ENCODE measurements at regions not wholly inside any gene's neighbourhood (a gene's known extent, or its start where the extent isn't known, plus 50 kb on each side); places are given as distances from the start of the nearest gene placed in this dataset.

DNA sequence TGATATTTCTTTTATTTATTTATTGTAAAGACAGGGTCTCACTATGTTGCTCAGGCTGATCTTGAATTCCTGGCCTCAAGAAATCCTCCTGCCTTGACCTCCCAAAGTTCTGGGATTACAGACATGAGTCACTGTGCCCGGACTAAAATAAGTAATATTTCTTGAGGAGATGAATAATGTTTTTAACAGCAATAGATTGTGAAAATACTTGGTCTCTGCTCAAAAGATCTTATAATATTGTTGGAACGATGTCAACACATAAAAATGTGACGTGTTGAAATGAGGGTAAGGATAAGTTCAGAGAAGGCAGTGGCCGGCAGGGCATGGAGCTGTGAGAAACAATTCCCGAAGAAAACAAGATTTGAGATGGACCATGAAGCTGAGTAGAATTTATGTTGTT, 178.7 kb downstream of the GJA1 start:
- 75 to 81% methylated on average over 5 of the region's 5 CpGs for WGBS, 2 donors (ENCODE audit: low coverage in 1 of 2)

DNA sequence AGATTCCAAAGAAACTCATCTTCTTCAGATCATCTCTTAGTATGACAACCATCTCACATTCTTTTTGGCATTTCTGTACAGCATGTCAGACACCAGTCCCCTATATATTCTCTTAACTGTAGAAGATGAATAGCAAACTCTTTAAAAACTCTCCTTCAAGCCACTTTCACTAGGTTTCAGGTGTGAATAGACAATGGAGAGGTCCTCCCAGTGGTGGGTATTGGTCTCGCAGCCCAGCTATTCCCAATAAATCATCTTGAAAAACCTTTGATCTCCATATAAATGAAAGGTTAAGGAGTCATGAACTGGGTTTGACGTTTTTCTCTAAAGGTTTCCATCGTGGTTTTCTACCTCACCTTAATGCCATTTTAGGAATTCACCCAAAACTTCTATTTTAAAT, 180.0 kb downstream of the GJA1 start:
- Histone ChIP-seq H3K36me3 (no peaks in the 10 kb centered on the region), H3K4me1 (no peaks in the 10 kb centered on the region), H3K4me3 (no peak overlapping the region), H3K9me3 (no peaks in the 10 kb centered on the region), H3K27ac (no peak overlapping the region), H3K27me3 (no peaks in the 10 kb centered on the region)
- intact Hi-C loops (cut with DNase I; ENCODE audit: low total_unique reads) (no loop called here), in situ Hi-C loops (cut with MboI; ENCODE audit: low pct_ligation_motif_present in 1 of 4, low pct_unique_long_range_greater_than_20kb in 1 of 4, low sequenced_read_pairs in 3 of 4) (no loop called here)
- 47 to 50% methylated on average over 3 of the region's 3 CpGs for WGBS, 2 donors (ENCODE audit: low coverage in 1 of 2)
- DNase-seq, result no peak
- no peak for TF ChIP-seq POLR2AphosphoS5 (IDR thresholded peaks at IDR 0.05)

More for the DNA sequence above, 178.7 kb downstream of the GJA1 start:
- TF ChIP-seq EP300 (IDR thresholded peaks at IDR 0.05; ENCODE audit: low read depth), result no peak
- TF ChIP-seq POLR2AphosphoS5 (IDR thresholded peaks at IDR 0.05), result no peak
- TF ChIP-seq POLR2A (IDR thresholded peaks at IDR 0.05), result no peak
- TF ChIP-seq, protein P1, sequence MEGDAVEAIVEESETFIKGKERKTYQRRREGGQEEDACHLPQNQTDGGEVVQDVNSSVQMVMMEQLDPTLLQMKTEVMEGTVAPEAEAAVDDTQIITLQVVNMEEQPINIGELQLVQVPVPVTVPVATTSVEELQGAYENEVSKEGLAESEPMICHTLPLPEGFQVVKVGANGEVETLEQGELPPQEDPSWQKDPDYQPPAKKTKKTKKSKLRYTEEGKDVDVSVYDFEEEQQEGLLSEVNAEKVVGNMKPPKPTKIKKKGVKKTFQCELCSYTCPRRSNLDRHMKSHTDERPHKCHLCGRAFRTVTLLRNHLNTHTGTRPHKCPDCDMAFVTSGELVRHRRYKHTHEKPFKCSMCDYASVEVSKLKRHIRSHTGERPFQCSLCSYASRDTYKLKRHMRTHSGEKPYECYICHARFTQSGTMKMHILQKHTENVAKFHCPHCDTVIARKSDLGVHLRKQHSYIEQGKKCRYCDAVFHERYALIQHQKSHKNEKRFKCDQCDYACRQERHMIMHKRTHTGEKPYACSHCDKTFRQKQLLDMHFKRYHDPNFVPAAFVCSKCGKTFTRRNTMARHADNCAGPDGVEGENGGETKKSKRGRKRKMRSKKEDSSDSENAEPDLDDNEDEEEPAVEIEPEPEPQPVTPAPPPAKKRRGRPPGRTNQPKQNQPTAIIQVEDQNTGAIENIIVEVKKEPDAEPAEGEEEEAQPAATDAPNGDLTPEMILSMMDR (IDR thresholded peaks at IDR 0.05), result no peak
- in situ Hi-C loops (cut with MboI; ENCODE audit: low pct_ligation_motif_present in 1 of 4, low pct_unique_long_range_greater_than_20kb in 1 of 4, low sequenced_read_pairs in 3 of 4), result no loop called here
- Histone ChIP-seq H3K4me3 (no peak overlapping the region), H3K4me1 (no peaks in the 10 kb centered on the region), H3K27me3 (no peaks in the 10 kb centered on the region), H3K27ac (no peak overlapping the region), H3K36me3 (no peaks in the 10 kb centered on the region), H3K9me3 (no peaks in the 10 kb centered on the region)
- intact Hi-C loops (cut with DNase I; ENCODE audit: low total_unique reads), result no loop called here
- DNase-seq, result no peak

DNA sequence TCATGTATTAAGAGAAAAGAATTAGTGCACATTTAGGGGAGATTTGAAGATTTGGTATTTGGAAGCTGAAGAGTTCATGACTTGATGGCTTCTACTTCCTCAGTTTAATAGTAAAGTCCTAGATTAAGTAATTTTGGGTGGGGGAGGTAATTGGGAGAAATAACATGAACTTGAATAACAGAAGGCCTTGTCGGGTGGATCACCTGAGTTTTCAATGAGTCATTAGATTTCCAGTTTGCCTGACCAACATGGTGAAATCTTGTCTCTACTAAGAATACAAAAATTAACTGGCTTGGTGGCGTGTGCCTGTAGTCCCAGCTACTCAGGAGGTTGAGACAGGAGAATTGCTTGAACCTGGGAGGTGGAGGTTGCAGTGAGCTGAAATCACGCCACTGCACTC, 181.0 kb downstream of the GJA1 start:
- Histone ChIP-seq H3K36me3 (no peaks in the 10 kb centered on the region), H3K27ac (no peak overlapping the region), H3K27me3 (no peaks in the 10 kb centered on the region), H3K4me3 (no peak overlapping the region), H3K9me3 (no peaks in the 10 kb centered on the region), H3K4me1 (no peaks in the 10 kb centered on the region)
- WGBS, 2 donors (ENCODE audit: low coverage in 1 of 2), result 82 to 85% methylated on average over 2 to 3 of the region's 3 CpGs
- no peak for DNase-seq
- intact Hi-C loops (cut with DNase I; ENCODE audit: low total_unique reads), result no loop called here
- in situ Hi-C loops (cut with MboI; ENCODE audit: low pct_ligation_motif_present in 1 of 4, low pct_unique_long_range_greater_than_20kb in 1 of 4, low sequenced_read_pairs in 3 of 4), result no loop called here
- TF ChIP-seq, protein P1 (IDR thresholded peaks at IDR 0.05), result no peak
- TF ChIP-seq EP300 (IDR thresholded peaks at IDR 0.05; ENCODE audit: low read depth) (no peak), POLR2AphosphoS5 (IDR thresholded peaks at IDR 0.05) (no peak), POLR2A (IDR thresholded peaks at IDR 0.05) (no peak)

DNA sequence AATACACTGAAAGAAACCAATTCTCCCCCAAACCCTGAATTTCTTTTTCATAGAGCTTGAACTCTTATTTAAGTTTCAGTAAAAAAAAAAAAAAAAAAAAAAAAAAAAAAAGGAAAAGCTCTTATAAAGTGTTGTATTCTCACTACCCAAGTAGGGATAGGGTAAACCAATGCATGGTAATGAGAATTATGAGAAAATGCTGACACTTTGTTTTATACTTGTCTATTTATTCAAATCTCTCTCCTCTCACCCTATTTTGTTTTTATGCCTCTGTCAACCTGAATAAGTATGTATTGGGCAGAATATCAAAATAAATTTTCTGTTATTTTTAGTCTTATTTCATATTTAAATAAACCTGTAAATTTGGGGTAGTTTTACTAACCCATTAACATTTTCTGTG, 181.9 kb downstream of the GJA1 start:
- Histone ChIP-seq H3K4me3 (no peak overlapping the region), H3K27ac (no peak overlapping the region), H3K27me3 (no peaks in the 10 kb centered on the region), H3K36me3 (no peaks in the 10 kb centered on the region), H3K4me1 (no peaks in the 10 kb centered on the region), H3K9me3 (no peaks in the 10 kb centered on the region)
- no peak for DNase-seq
- no peak for TF ChIP-seq EP300 (IDR thresholded peaks at IDR 0.05; ENCODE audit: low read depth)
- TF ChIP-seq POLR2AphosphoS5 (IDR thresholded peaks at IDR 0.05), result no peak
- TF ChIP-seq, protein P1 (IDR thresholded peaks at IDR 0.05), result no peak
- no peak for TF ChIP-seq POLR2A (IDR thresholded peaks at IDR 0.05)
- in situ Hi-C loops (cut with MboI; ENCODE audit: low pct_ligation_motif_present in 1 of 4, low pct_unique_long_range_greater_than_20kb in 1 of 4, low sequenced_read_pairs in 3 of 4) (no loop called here), intact Hi-C loops (cut with DNase I; ENCODE audit: low total_unique reads) (no loop called here)

DNA sequence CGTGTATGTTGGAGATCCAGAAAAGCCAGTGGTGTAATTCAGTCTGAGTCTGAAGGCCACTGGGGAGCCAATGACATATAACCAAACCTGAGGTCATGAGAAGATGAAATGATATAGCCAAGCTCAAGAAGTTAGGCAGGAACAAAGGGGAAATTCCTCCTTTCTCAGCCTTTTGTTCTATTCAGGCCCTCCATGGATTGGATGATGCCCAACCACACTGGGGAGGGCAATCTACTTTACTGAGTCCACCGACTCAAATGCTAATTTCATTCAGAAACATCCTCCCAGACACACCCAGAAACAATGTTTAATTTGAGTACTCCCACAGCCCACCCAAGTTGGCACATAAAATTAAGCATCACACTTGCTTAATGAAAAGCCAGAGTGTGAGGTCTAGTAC, 183.6 kb downstream of the GJA1 start:
- no peaks in the 10 kb centered on the region for H3K27me3 ChIP-seq
- TF ChIP-seq EP300 (IDR thresholded peaks at IDR 0.05; ENCODE audit: low read depth) (no peak), POLR2AphosphoS5 (IDR thresholded peaks at IDR 0.05) (no peak), POLR2A (IDR thresholded peaks at IDR 0.05) (no peak)
- TF ChIP-seq, protein P1 (IDR thresholded peaks at IDR 0.05), result no peak
- in situ Hi-C loops (cut with MboI; ENCODE audit: low pct_ligation_motif_present in 1 of 4, low pct_unique_long_range_greater_than_20kb in 1 of 4, low sequenced_read_pairs in 3 of 4), result no loop called here
- H3K4me1 ChIP-seq, result no peaks in the 10 kb centered on the region
- WGBS, 2 donors (ENCODE audit: low coverage in 1 of 2), result 43 to 49% methylated on average over 1 to 2 of the region's 2 CpGs
- no peaks in the 10 kb centered on the region for H3K36me3 ChIP-seq
- H3K4me3 ChIP-seq, result no peak overlapping the region
- intact Hi-C loops (cut with DNase I; ENCODE audit: low total_unique reads), result no loop called here
- no peaks in the 10 kb centered on the region for H3K9me3 ChIP-seq
- DNase-seq, result no peak
- H3K27ac ChIP-seq, result no peak overlapping the region

All from transverse colon (tissue), 4 donors.